ENCODE measurements at regions not wholly inside any gene's neighbourhood (a gene's known extent, or its start where the extent isn't known, plus 50 kb on each side); places are given as distances from the start of the nearest gene placed in this dataset.
"Not testable (repeated sequence)": the region's sequence is repeated elsewhere in the genome, so short reads cannot be mapped to it uniquely, and the experiment has no call there.

- H3K4me3 ChIP-seq = no peak overlapping the region
- H3K9me1 ChIP-seq (ENCODE audit: control insufficient read depth, insufficient read depth, low read length) = no peaks in the 10 kb centered on the region
- H3K4me1 ChIP-seq (replicated peaks in 1 of 2; ENCODE audit: control insufficient read depth in 2 of 2, insufficient read depth in 2 of 2, low read length in 2 of 2) = no peaks in the 10 kb centered on the region
- intact Hi-C loops (cut with micrococcal nuclease) (no loop called here), in situ Hi-C loops (cut with MboI) (no loop called here)
- no peaks in the 10 kb centered on the region for H3K79me2 ChIP-seq (ENCODE audit: control insufficient read depth, insufficient read depth, low read length)
- H3K9me3 ChIP-seq (replicated peaks; ENCODE audit: control insufficient read depth, insufficient read depth, low read depth, low read length) = peaks cover 2% of the 10 kb centered on the region; the same call in 1 of the 2 replicates
- no TSS peak for BruUV-seq (replicated peaks)
- FAIRE-seq = no peak
- no peaks in the 10 kb centered on the region for H4K20me1 ChIP-seq (replicated peaks; ENCODE audit: control insufficient read depth, insufficient read depth, low read length)
- CTCF ChIA-PET (ENCODE audit: low intra/inter-chr PET ratio) = no interaction called here
- no peak overlapping the region for H3K27ac ChIP-seq (ENCODE audit: extremely low read depth, low read depth, low read length)
- no peak overlapping the region for H3K4me2 ChIP-seq (ENCODE audit: insufficient read depth, low read length)
- no peak for DNase-seq (ENCODE audit: extremely low read depth in 1 of 4, low spot score in 3 of 4)
- no peaks in the 10 kb centered on the region for H3K36me3 ChIP-seq (ENCODE audit: control insufficient read depth, insufficient read depth, low read length)
- POLR2A ChIA-PET = no interaction called here
- ATAC-seq = no peak
- H3K27me3 ChIP-seq (ENCODE audit: control insufficient read depth in 2 of 2, insufficient read depth in 2 of 2, low read length in 2 of 2) = no peaks in the 10 kb centered on the region
- no peak overlapping the region for H3K9ac ChIP-seq (ENCODE audit: insufficient read depth in 1 of 2, low read depth in 2 of 2, low read length in 2 of 2)
- 0% methylated on average over 2 of the region's 2 CpGs for WGBS (ENCODE audit: insufficient coverage, low coverage, missing lambda C conversion rate)
- TF ChIP-seq HDGF (IDR thresholded peaks at IDR 0.05) (no peak), TAF15 (IDR thresholded peaks at IDR 0.05; ENCODE audit: low read depth, low read length) (no peak), RBM39 (optimal IDR thresholded peaks at IDR 0.05; ENCODE audit: low read depth, low read length) (no peak), FOXK1 (CRISPR knock-in tag; IDR thresholded peaks at IDR 0.05; ENCODE audit: borderline replicate concordance) (no peak), THAP7 (CRISPR knock-in tag; IDR thresholded peaks at IDR 0.05) (no peak), CBX3 (IDR thresholded peaks at IDR 0.05; ENCODE audit: borderline replicate concordance in 1 of 2, low read length in 2 of 2) (no peak), ZBTB17 (CRISPR knock-in tag; IDR thresholded peaks at IDR 0.05) (no peak), ZNF639 (CRISPR knock-in tag; conservative IDR thresholded peaks at IDR 0.05 in 1 of 2, IDR thresholded peaks at IDR 0.05 in 1 of 2) (no peak), ARNT (IDR thresholded peaks at IDR 0.05) (no peak), COPS2 (conservative IDR thresholded peaks at IDR 0.05) (no peak), U2AF1 (optimal IDR thresholded peaks at IDR 0.05; ENCODE audit: low read depth, low read length) (no peak), NFE2L1 (tag; IDR thresholded peaks at IDR 0.05; ENCODE audit: borderline replicate concordance, low read depth) (no peak), MECOM (CRISPR knock-in tag; IDR thresholded peaks at IDR 0.05) (no peak)
- no peak overlapping the region for H2AFZ ChIP-seq (ENCODE audit: low read depth, low read length)
Observed at GRCh38 chr2:107146181-107146580, 260.2 kb upstream of the ST6GAL2 start.

GRCh38 chr2:107146645-107147044 lies 260.7 kb upstream of the ST6GAL2 start:
- ATAC-seq; CTCF ChIA-PET (ENCODE audit: low intra/inter-chr PET ratio); H3K9me3 ChIP-seq (replicated peaks; ENCODE audit: control insufficient read depth, insufficient read depth, low read depth, low read length); H3K9ac ChIP-seq (ENCODE audit: insufficient read depth in 1 of 2, low read depth in 2 of 2, low read length in 2 of 2); intact Hi-C loops (cut with micrococcal nuclease); H3K27ac ChIP-seq (ENCODE audit: extremely low read depth, low read depth, low read length); POLR2A ChIA-PET; H4K20me1 ChIP-seq (replicated peaks; ENCODE audit: control insufficient read depth, insufficient read depth, low read length); BruUV-seq (replicated peaks); H3K9me1 ChIP-seq (ENCODE audit: control insufficient read depth, insufficient read depth, low read length); H3K4me1 ChIP-seq (replicated peaks in 1 of 2; ENCODE audit: control insufficient read depth in 2 of 2, insufficient read depth in 2 of 2, low read length in 2 of 2); H3K79me2 ChIP-seq (ENCODE audit: control insufficient read depth, insufficient read depth, low read length); DNase-seq (ENCODE audit: extremely low read depth in 1 of 4, low spot score in 3 of 4); H3K36me3 ChIP-seq (ENCODE audit: control insufficient read depth, insufficient read depth, low read length); FAIRE-seq; H2AFZ ChIP-seq (ENCODE audit: low read depth, low read length); in situ Hi-C loops (cut with MboI); H3K27me3 ChIP-seq (ENCODE audit: control insufficient read depth in 2 of 2, insufficient read depth in 2 of 2, low read length in 2 of 2); H3K4me2 ChIP-seq (ENCODE audit: insufficient read depth, low read length); H3K4me3 ChIP-seq: not testable (repeated sequence)
- 2% methylated on average over 5 of the region's 5 CpGs for WGBS (ENCODE audit: insufficient coverage, low coverage, missing lambda C conversion rate)

Data from K562 (cell line).